ENCODE measurements at regions not wholly inside any gene's neighbourhood (a gene's known extent, or its start where the extent isn't known, plus 50 kb on each side); places are given as distances from the start of the nearest gene placed in this dataset.

GRCh38 chr10:10368951-10369576 is 648.6 kb upstream of the CELF2 start:
- no peak overlapping the region for H2AFZ ChIP-seq (ENCODE audit: low read length)
- H4K20me1 ChIP-seq (ENCODE audit: insufficient read depth, low read length): no peaks in the 10 kb centered on the region
- H3K9me3 ChIP-seq (ENCODE audit: low read length): no peaks in the 10 kb centered on the region
- H3K27me3 ChIP-seq (ENCODE audit: insufficient read depth, low read length): no peaks in the 10 kb centered on the region
- H3K27ac ChIP-seq (ENCODE audit: low read depth, low read length, poor library complexity, severe bottlenecking): no peak overlapping the region
- no peak overlapping the region for H3K4me2 ChIP-seq (ENCODE audit: low read length)
- TF ChIP-seq CTCF (IDR thresholded peaks at IDR 0.05; ENCODE audit: low read length) (no peak), EZH2 (IDR thresholded peaks at IDR 0.05; ENCODE audit: borderline replicate concordance, low read length) (no peak)
- H3K9ac ChIP-seq (ENCODE audit: low read length): no peak overlapping the region
- H3K36me3 ChIP-seq (ENCODE audit: insufficient read depth, low read length): no peaks in the 10 kb centered on the region
- no peaks in the 10 kb centered on the region for H3K79me2 ChIP-seq (ENCODE audit: insufficient read depth, low read length)
- no peaks in the 10 kb centered on the region for H3F3A ChIP-seq (ENCODE audit: insufficient read depth, low read length)
- H3K4me3 ChIP-seq (ENCODE audit: low read depth, low read length, poor library complexity, severe bottlenecking): no peak overlapping the region
- no peaks in the 10 kb centered on the region for H3K9me2 ChIP-seq (ENCODE audit: low read depth, low read length)
- no peaks in the 10 kb centered on the region for H3K4me1 ChIP-seq (ENCODE audit: insufficient read depth, low read length, severe bottlenecking)

- Histone ChIP-seq H2AFZ (ENCODE audit: low read length) (no peak overlapping the region), H3K4me1 (ENCODE audit: insufficient read depth, low read length, severe bottlenecking) (no peaks in the 10 kb centered on the region), H3K9ac (ENCODE audit: low read length) (no peak overlapping the region), H3K27ac (ENCODE audit: low read depth, low read length, poor library complexity, severe bottlenecking) (no peak overlapping the region), H3K4me3 (ENCODE audit: low read depth, low read length, poor library complexity, severe bottlenecking) (no peak overlapping the region), H3F3A (ENCODE audit: insufficient read depth, low read length) (no peaks in the 10 kb centered on the region), H3K4me2 (ENCODE audit: low read length) (no peak overlapping the region), H3K79me2 (ENCODE audit: insufficient read depth, low read length) (no peaks in the 10 kb centered on the region), H4K20me1 (ENCODE audit: insufficient read depth, low read length) (no peaks in the 10 kb centered on the region), H3K36me3 (ENCODE audit: insufficient read depth, low read length) (no peaks in the 10 kb centered on the region), H3K9me2 (ENCODE audit: low read depth, low read length) (no peaks in the 10 kb centered on the region), H3K9me3 (ENCODE audit: low read length) (no peaks in the 10 kb centered on the region), H3K27me3 (ENCODE audit: insufficient read depth, low read length) (no peaks in the 10 kb centered on the region)
- TF ChIP-seq EZH2 (IDR thresholded peaks at IDR 0.05; ENCODE audit: borderline replicate concordance, low read length) (no peak), CTCF (IDR thresholded peaks at IDR 0.05; ENCODE audit: low read length) (no peak)
Observed at GRCh38 chr10:10385831-10386230, 631.8 kb upstream of the CELF2 start.

- TF ChIP-seq CTCF (IDR thresholded peaks at IDR 0.05; ENCODE audit: low read length): no peak
- TF ChIP-seq EZH2 (IDR thresholded peaks at IDR 0.05; ENCODE audit: borderline replicate concordance, low read length): no peak
- Histone ChIP-seq H3K4me3 (ENCODE audit: low read depth, low read length, poor library complexity, severe bottlenecking) (no peak overlapping the region), H3F3A (ENCODE audit: insufficient read depth, low read length) (no peaks in the 10 kb centered on the region), H3K4me1 (ENCODE audit: insufficient read depth, low read length, severe bottlenecking) (no peaks in the 10 kb centered on the region), H3K27ac (ENCODE audit: low read depth, low read length, poor library complexity, severe bottlenecking) (no peak overlapping the region), H2AFZ (ENCODE audit: low read length) (no peak overlapping the region), H3K9ac (ENCODE audit: low read length) (no peak overlapping the region), H3K27me3 (ENCODE audit: insufficient read depth, low read length) (no peaks in the 10 kb centered on the region), H3K36me3 (ENCODE audit: insufficient read depth, low read length) (no peaks in the 10 kb centered on the region), H3K4me2 (ENCODE audit: low read length) (no peak overlapping the region), H3K79me2 (ENCODE audit: insufficient read depth, low read length) (no peaks in the 10 kb centered on the region), H3K9me2 (ENCODE audit: low read depth, low read length) (no peaks in the 10 kb centered on the region), H3K9me3 (ENCODE audit: low read length) (no peaks in the 10 kb centered on the region), H4K20me1 (ENCODE audit: insufficient read depth, low read length) (no peaks in the 10 kb centered on the region)
Observed at GRCh38 chr10:10389182-10389581, 628.5 kb upstream of the CELF2 start.
